ENCODE measurements at regions not wholly inside any gene's neighbourhood (a gene's known extent, or its start where the extent isn't known, plus 50 kb on each side); places are given as distances from the start of the nearest gene placed in this dataset.

GRCh38 chr2:196420143-196420542 is 219.4 kb upstream of the CCDC150 start:
- Histone ChIP-seq H3K9me1 (replicated peaks; ENCODE audit: control insufficient read depth, extremely low read depth, insufficient read depth, low read length) (no peaks in the 10 kb centered on the region), H3K9ac (replicated peaks; ENCODE audit: extremely low read depth, insufficient read depth, low read length) (no peak overlapping the region), H3K79me2 (ENCODE audit: control insufficient read depth, insufficient read depth, low read length) (no peaks in the 10 kb centered on the region), H3K4me1 (ENCODE audit: control insufficient read depth, extremely low read depth, insufficient read depth, low read length) (peaks cover 19% of the 10 kb centered on the region), H3K36me3 (ENCODE audit: control insufficient read depth in 2 of 2, extremely low read depth in 1 of 2, insufficient read depth in 2 of 2, low read length in 2 of 2) (no peaks in the 10 kb centered on the region), H3K27ac (ENCODE audit: insufficient read depth, low read depth, low read length) (no peak overlapping the region), H2AFZ (ENCODE audit: low read depth, low read length) (no peak overlapping the region), H3K9me3 (replicated peaks; ENCODE audit: control insufficient read depth, insufficient read depth, low read length) (no peaks in the 10 kb centered on the region), H4K20me1 (replicated peaks; ENCODE audit: control insufficient read depth, extremely low read depth, insufficient read depth, low read length) (no peaks in the 10 kb centered on the region), H3K4me2 (ENCODE audit: insufficient read depth, low read length) (peak overlapping the region; percentile 38), H3K27me3 (ENCODE audit: control insufficient read depth in 2 of 2, insufficient read depth in 2 of 2, low read length in 2 of 2) (no peaks in the 10 kb centered on the region), H3K4me3 (replicated peaks in 1 of 3; ENCODE audit: insufficient read depth in 1 of 3, low read depth in 1 of 3, low read length in 3 of 3) (no peak overlapping the region)
- ChIA-PET CTCF (interaction anchor here (1.0 to 4.3 kb wide), 5 partner anchors 9 to 83 kb away, joined by 3 to 21 read pairs (median 4); no protein-coding TSS in a partner anchor), POLR2A (no interaction called here)
- DNase-seq (ENCODE audit: low read depth, low spot score) (peak; percentile 91), FAIRE-seq (peak; percentile 86)
- TF ChIP-seq GATA2 (IDR thresholded peaks at IDR 0.05; ENCODE audit: insufficient read depth, insufficient read length, low read depth, low read length) (peak; percentile 61), MAX (IDR thresholded peaks at IDR 0.05; ENCODE audit: insufficient read depth, insufficient read length) (no peak)
- dilution Hi-C loops (cut with MboI; ENCODE audit: extremely low pct_ligation_motif_present, low sequenced_read_pairs) (no loop called here), intact Hi-C loops (cut with micrococcal nuclease) (no loop called here)
- no TSS peak for BruUV-seq (replicated peaks)

GRCh38 chr2:196421880-196422279 is 217.6 kb upstream of the CCDC150 start:
- no TSS peak for BruUV-seq (replicated peaks)
- H3K79me2 ChIP-seq (ENCODE audit: control insufficient read depth, insufficient read depth, low read length), result no peaks in the 10 kb centered on the region
- ChIA-PET CTCF (interaction anchor here (0.7 to 4.3 kb wide), 8 partner anchors 9 to 344 kb away, joined by 3 to 21 read pairs (median 7); no protein-coding TSS in a partner anchor), POLR2A (no interaction called here)
- no peaks in the 10 kb centered on the region for H3K9me3 ChIP-seq (replicated peaks; ENCODE audit: control insufficient read depth, insufficient read depth, low read length)
- H3K27ac ChIP-seq (ENCODE audit: insufficient read depth, low read depth, low read length), result no peak overlapping the region
- no peaks in the 10 kb centered on the region for H3K36me3 ChIP-seq (ENCODE audit: control insufficient read depth in 2 of 2, extremely low read depth in 1 of 2, insufficient read depth in 2 of 2, low read length in 2 of 2)
- no peaks in the 10 kb centered on the region for H3K9me1 ChIP-seq (replicated peaks; ENCODE audit: control insufficient read depth, extremely low read depth, insufficient read depth, low read length)
- no peak overlapping the region for H3K9ac ChIP-seq (replicated peaks; ENCODE audit: extremely low read depth, insufficient read depth, low read length)
- dilution Hi-C loops (cut with MboI; ENCODE audit: extremely low pct_ligation_motif_present, low sequenced_read_pairs), result no loop called here
- no peak overlapping the region for H2AFZ ChIP-seq (ENCODE audit: low read depth, low read length)
- no peak for FAIRE-seq
- H3K4me3 ChIP-seq (replicated peaks in 1 of 3; ENCODE audit: insufficient read depth in 1 of 3, low read depth in 1 of 3, low read length in 3 of 3), result no peak overlapping the region
- peaks cover 19% of the 10 kb centered on the region for H3K4me1 ChIP-seq (ENCODE audit: control insufficient read depth, extremely low read depth, insufficient read depth, low read length)
- no peak overlapping the region for H3K4me2 ChIP-seq (ENCODE audit: insufficient read depth, low read length)
- H3K27me3 ChIP-seq (ENCODE audit: control insufficient read depth in 2 of 2, insufficient read depth in 2 of 2, low read length in 2 of 2), result no peaks in the 10 kb centered on the region
- no peak for DNase-seq (ENCODE audit: low read depth, low spot score)
- TF ChIP-seq POLR2AphosphoS5 (IDR thresholded peaks at IDR 0.05; ENCODE audit: insufficient read depth, low read depth, low read length) (no peak), FOS (IDR thresholded peaks at IDR 0.05; ENCODE audit: borderline replicate concordance, insufficient read depth, low read length) (no peak), MYC (IDR thresholded peaks at IDR 0.05; ENCODE audit: low read depth, low read length) (no peak), MAX (IDR thresholded peaks at IDR 0.05; ENCODE audit: insufficient read depth, insufficient read length) (no peak), POLR2A (IDR thresholded peaks at IDR 0.05; ENCODE audit: low read depth, low read length) (no peak), EZH2 (IDR thresholded peaks at IDR 0.05; ENCODE audit: borderline replicate concordance, low read depth, low read length, severe bottlenecking) (no peak)
- intact Hi-C loops (cut with micrococcal nuclease), result no loop called here
- no peaks in the 10 kb centered on the region for H4K20me1 ChIP-seq (replicated peaks; ENCODE audit: control insufficient read depth, extremely low read depth, insufficient read depth, low read length)

All from endothelial cell of umbilical vein (primary cell).